ENCODE measurements at regions not wholly inside any gene's neighbourhood (a gene's known extent, or its start where the extent isn't known, plus 50 kb on each side); places are given as distances from the start of the nearest gene placed in this dataset.
"Not testable (repeated sequence)": the region's sequence is repeated elsewhere in the genome, so short reads cannot be mapped to it uniquely, and the experiment has no call there.

DNA sequence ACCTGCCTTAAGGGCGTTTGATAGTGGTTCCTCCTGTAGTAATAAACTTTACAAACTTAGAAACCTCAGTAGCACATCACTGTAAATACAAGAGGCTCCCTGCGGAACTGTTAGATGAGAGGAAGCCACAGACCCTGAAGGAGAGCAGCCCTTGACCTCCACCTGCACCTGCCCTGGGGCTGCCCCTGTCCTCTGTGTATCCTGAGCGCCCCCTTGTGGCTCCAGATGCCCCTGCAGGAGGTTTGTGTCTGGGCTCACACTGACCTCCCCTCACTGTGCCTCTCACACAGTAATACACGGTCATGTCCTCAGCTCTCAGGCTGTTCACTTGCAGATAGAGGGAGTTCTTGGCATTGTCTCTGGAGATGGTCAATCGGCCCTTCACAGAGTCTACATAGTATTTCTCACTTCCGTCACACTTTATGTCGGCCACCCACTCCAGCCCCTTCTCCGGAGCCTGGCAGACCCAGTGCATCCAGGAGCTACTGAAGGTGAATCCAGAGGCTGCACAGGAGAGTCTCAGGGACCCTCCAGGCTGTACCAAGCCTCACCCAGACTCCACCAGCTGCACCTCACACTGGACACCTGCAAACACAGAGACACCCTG lies 1059.8 kb downstream of the TMEM121 start:
- no peak for DNase-seq (ENCODE audit: low read depth in 2 of 2)
- Histone ChIP-seq H3K4me3 (replicated peaks in 1 of 4; ENCODE audit: control extremely low read depth in 1 of 4, insufficient read depth in 1 of 4, low read depth in 3 of 4, low read length in 4 of 4) (no peak overlapping the region), H4K20me1 (ENCODE audit: control insufficient read depth, extremely low read depth, insufficient read depth, low read length) (no peaks in the 10 kb centered on the region), H3K27me3 (ENCODE audit: control insufficient read depth, insufficient read depth, low read length) (no peaks in the 10 kb centered on the region), H3K9ac (ENCODE audit: insufficient read depth, low read length) (no peak overlapping the region), H3K4me1 (ENCODE audit: control insufficient read depth, extremely low read depth, insufficient read depth, low read length) (no peaks in the 10 kb centered on the region), H3K79me2 (ENCODE audit: control insufficient read depth, insufficient read depth, low read length) (no peaks in the 10 kb centered on the region), H3K9me3 (ENCODE audit: control insufficient read depth, insufficient read depth, low read depth, low read length) (no peaks in the 10 kb centered on the region), H3K4me2 (ENCODE audit: extremely low read depth, insufficient read depth, low read length) (no peak overlapping the region), H2AFZ (ENCODE audit: low read length) (no peak overlapping the region), H3K27ac (ENCODE audit: insufficient read depth, low read length) (no peak overlapping the region), H3K36me3 (ENCODE audit: control insufficient read depth, insufficient read depth, low read length) (no peaks in the 10 kb centered on the region)
- TF ChIP-seq, protein P1, sequence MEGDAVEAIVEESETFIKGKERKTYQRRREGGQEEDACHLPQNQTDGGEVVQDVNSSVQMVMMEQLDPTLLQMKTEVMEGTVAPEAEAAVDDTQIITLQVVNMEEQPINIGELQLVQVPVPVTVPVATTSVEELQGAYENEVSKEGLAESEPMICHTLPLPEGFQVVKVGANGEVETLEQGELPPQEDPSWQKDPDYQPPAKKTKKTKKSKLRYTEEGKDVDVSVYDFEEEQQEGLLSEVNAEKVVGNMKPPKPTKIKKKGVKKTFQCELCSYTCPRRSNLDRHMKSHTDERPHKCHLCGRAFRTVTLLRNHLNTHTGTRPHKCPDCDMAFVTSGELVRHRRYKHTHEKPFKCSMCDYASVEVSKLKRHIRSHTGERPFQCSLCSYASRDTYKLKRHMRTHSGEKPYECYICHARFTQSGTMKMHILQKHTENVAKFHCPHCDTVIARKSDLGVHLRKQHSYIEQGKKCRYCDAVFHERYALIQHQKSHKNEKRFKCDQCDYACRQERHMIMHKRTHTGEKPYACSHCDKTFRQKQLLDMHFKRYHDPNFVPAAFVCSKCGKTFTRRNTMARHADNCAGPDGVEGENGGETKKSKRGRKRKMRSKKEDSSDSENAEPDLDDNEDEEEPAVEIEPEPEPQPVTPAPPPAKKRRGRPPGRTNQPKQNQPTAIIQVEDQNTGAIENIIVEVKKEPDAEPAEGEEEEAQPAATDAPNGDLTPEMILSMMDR (conservative IDR thresholded peaks at IDR 0.05 in 1 of 2, IDR thresholded peaks at IDR 0.05 in 1 of 2; ENCODE audit: low read depth in 1 of 2, low read length in 2 of 2): no peak
- no peak for TF ChIP-seq EZH2 (IDR thresholded peaks at IDR 0.05; ENCODE audit: low read length, missing control alignments)

DNA sequence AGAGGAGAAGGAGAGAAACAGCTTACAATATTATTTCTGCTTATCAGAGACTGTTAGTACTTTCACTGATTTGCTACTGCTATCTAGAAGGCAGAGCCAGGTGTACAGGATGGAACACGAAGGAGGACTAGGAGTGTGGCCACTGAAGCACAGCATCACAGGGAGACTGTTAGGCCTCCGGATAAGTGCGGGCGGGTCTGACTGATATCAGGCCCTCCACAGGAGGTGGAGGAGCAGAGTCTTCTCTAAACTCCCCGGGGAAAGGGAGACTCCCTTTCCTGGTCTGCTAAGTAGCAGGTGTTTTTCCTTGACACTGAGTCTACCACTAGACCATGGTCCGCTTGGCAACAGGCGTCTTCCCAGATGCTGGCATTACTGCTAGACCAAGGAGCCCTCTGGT lies 1065.2 kb downstream of the TMEM121 start:
- H3K27ac ChIP-seq (ENCODE audit: insufficient read depth, low read length); H2AFZ ChIP-seq (ENCODE audit: low read length); H4K20me1 ChIP-seq (ENCODE audit: control insufficient read depth, extremely low read depth, insufficient read depth, low read length); H3K4me1 ChIP-seq (ENCODE audit: control insufficient read depth, extremely low read depth, insufficient read depth, low read length); H3K9me3 ChIP-seq (ENCODE audit: control insufficient read depth, insufficient read depth, low read depth, low read length); H3K27me3 ChIP-seq (ENCODE audit: control insufficient read depth, insufficient read depth, low read length); H3K4me3 ChIP-seq (replicated peaks in 1 of 4; ENCODE audit: control extremely low read depth in 1 of 4, insufficient read depth in 1 of 4, low read depth in 3 of 4, low read length in 4 of 4); DNase-seq (ENCODE audit: low read depth in 2 of 2); H3K9ac ChIP-seq (ENCODE audit: insufficient read depth, low read length); H3K4me2 ChIP-seq (ENCODE audit: extremely low read depth, insufficient read depth, low read length); H3K79me2 ChIP-seq (ENCODE audit: control insufficient read depth, insufficient read depth, low read length); H3K36me3 ChIP-seq (ENCODE audit: control insufficient read depth, insufficient read depth, low read length): not testable (repeated sequence)

DNA sequence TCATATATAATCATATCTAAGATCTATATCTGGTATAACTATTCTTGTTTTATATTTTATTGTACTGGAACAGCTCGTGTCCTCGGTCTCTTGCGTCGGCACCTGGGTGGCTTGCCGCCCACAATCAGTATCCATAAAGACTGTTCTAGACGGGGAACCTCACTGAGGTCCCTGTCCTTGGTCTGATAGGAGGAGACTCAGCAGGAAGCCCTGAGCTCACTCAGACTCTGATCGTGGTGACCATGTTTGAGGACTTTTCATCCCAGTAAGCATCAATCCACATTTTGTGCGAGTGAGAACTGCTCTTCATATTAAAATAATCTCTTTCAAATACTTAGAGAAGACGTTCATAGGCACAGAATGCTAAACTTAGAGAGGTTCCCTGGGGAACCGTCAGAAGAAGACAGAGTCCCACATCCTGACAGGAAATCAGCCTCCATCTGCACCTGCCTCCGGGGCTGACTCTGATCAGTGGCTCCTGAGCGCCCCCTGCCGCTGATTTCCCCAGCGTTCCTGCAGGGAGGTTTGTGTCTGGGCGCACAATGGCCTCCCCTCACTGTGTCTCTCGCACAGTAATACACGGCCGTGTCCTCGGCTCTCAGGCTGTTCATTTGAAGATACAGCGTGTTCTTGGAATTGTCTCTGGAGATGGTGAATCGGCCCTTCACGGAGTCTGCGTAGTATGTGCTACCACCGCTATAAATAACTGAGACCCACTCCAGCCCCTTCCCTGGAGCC lies 1065.9 kb downstream of the TMEM121 start:
- H4K20me1 ChIP-seq (ENCODE audit: control insufficient read depth, extremely low read depth, insufficient read depth, low read length); H3K79me2 ChIP-seq (ENCODE audit: control insufficient read depth, insufficient read depth, low read length); H3K9me3 ChIP-seq (ENCODE audit: control insufficient read depth, insufficient read depth, low read depth, low read length); H2AFZ ChIP-seq (ENCODE audit: low read length); H3K36me3 ChIP-seq (ENCODE audit: control insufficient read depth, insufficient read depth, low read length); H3K27me3 ChIP-seq (ENCODE audit: control insufficient read depth, insufficient read depth, low read length); DNase-seq (ENCODE audit: low read depth in 2 of 2); H3K4me1 ChIP-seq (ENCODE audit: control insufficient read depth, extremely low read depth, insufficient read depth, low read length); H3K27ac ChIP-seq (ENCODE audit: insufficient read depth, low read length); H3K4me3 ChIP-seq (replicated peaks in 1 of 4; ENCODE audit: control extremely low read depth in 1 of 4, insufficient read depth in 1 of 4, low read depth in 3 of 4, low read length in 4 of 4); H3K9ac ChIP-seq (ENCODE audit: insufficient read depth, low read length); H3K4me2 ChIP-seq (ENCODE audit: extremely low read depth, insufficient read depth, low read length): not testable (repeated sequence)

DNA sequence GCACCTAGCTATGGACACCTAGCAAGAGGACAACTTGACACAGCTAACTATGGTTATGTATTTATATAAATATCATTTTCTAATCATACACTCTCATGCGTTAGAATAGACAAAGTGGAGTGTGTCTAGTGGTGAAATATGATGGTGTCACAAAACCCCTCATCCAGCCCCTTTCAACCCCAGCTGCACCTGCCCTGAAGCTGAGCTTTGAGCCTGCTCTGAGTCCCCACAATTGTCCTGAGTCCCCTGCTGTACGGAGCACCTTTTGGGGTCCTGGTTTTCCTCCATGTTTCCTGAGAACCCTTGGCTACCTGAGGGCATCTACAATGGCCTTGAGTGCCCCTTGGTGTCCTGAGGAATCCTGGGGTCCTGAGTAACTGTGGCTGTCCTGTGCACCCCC lies 1072.8 kb downstream of the TMEM121 start:
- H3K27ac ChIP-seq (ENCODE audit: insufficient read depth, low read length): no peak overlapping the region
- H3K4me1 ChIP-seq (ENCODE audit: control insufficient read depth, extremely low read depth, insufficient read depth, low read length): no peaks in the 10 kb centered on the region
- H2AFZ ChIP-seq (ENCODE audit: low read length): no peak overlapping the region
- no peak for DNase-seq (ENCODE audit: low read depth in 2 of 2)
- no peaks in the 10 kb centered on the region for H3K9me3 ChIP-seq (ENCODE audit: control insufficient read depth, insufficient read depth, low read depth, low read length)
- TF ChIP-seq, protein P1 (conservative IDR thresholded peaks at IDR 0.05 in 1 of 2, IDR thresholded peaks at IDR 0.05 in 1 of 2; ENCODE audit: low read depth in 1 of 2, low read length in 2 of 2): no peak
- TF ChIP-seq EZH2 (IDR thresholded peaks at IDR 0.05; ENCODE audit: low read length, missing control alignments): no peak
- H3K9ac ChIP-seq (ENCODE audit: insufficient read depth, low read length): no peak overlapping the region
- no peaks in the 10 kb centered on the region for H3K79me2 ChIP-seq (ENCODE audit: control insufficient read depth, insufficient read depth, low read length)
- H4K20me1 ChIP-seq (ENCODE audit: control insufficient read depth, extremely low read depth, insufficient read depth, low read length): no peaks in the 10 kb centered on the region
- no peak overlapping the region for H3K4me3 ChIP-seq (replicated peaks in 1 of 4; ENCODE audit: control extremely low read depth in 1 of 4, insufficient read depth in 1 of 4, low read depth in 3 of 4, low read length in 4 of 4)
- no peak overlapping the region for H3K4me2 ChIP-seq (ENCODE audit: extremely low read depth, insufficient read depth, low read length)
- no peaks in the 10 kb centered on the region for H3K36me3 ChIP-seq (ENCODE audit: control insufficient read depth, insufficient read depth, low read length)
- H3K27me3 ChIP-seq (ENCODE audit: control insufficient read depth, insufficient read depth, low read length): no peaks in the 10 kb centered on the region
